LHCN-M2 (cell line): ENCODE measurements at regions not wholly inside any gene's neighbourhood (a gene's known extent, or its start where the extent isn't known, plus 50 kb on each side); places are given as distances from the start of the nearest gene placed in this dataset.
"Not testable (repeated sequence)": the region's sequence is repeated elsewhere in the genome, so short reads cannot be mapped to it uniquely, and the experiment has no call there.

Experiments used
- DNase-seq: peaks from one replicate; pipeline ENCODE4 v3.0.0-alpha.2; 2012; ENCODE audit warnings: low read depth

DNA sequence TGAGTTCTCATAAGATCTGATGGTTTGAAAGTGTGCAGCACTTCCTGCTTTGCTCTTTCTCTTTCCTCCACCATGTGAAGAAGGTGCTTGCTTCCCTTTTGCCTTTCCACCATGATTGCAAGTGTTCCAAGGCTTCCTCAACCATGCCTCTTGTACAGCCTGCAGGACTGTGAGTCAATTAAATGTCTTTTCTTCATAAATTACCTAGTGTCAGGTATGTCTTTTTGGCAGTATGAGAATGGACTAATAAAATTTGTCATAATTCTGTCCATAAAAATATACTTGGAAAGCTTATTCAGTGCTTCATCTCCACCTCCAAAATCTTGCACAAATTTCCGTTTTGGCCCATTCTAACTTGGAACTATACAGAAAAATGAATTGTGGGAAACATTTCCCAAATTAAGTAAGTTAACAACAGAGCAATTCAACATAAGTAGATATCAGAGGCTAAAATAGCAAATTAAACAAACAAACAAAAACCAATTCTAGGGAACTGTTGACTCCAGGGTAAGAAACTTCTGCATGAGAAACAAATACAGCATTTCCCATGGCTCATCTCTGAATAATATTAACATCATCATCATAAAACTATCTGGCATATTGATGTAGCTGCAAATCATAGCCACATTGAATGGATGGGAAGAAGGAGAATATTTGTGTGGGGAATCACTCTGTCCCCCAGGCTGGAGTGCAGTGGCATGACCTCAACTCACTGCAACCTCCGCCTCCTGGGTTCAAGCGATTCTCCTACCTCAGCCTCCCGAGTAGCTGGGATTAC, 459.5 kb upstream of the FAR2 start:
- no peak for DNase-seq

DNA sequence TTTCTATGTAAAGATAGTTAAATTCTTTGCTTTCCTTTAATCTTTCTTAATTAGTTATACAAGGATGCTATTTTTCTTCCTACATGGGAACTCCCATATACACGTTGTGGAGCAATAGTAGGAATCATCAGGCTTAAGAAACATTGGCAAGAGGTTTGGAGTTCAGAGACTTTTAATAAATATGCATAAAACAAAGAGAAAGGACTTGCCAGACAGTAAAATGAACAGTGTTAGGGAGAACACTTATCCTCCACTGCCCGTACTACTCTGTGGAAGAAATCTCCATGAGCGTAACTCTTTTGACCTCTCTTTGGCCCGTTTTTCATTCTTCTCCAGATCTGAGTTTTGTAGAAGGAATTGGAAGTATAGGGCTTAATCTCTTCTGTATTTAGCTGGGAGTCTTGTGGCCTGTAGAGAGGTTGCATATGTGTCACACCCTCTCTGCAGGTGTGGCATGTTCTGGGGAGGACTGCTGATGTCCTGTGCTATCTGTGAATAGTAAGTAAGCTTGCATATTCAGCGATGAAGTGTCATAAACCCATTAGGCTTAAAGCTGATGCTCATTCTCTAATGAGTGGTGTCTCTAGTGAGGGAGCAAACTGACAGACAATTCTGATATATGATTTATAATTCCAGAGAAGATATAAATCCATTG, 455.4 kb upstream of the FAR2 start:
- DNase-seq = no peak

DNA sequence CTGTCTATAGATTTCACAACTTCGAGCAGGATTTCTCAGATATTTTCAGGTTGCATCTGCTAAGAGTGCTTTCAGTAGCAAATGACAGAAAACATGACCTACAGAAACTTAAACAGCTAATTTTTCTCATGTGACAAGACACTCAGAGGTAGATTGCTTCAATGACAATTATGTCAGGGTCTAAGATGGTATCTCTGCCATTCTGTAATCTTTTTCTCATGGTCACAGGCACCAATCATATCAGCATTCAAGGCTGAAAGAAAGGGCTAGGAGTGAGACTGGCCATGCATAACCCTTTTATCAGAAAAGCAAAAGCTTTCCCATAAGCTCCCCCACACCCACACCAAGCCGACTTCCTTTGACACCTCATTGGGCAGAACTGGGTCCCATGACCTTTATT, 450.5 kb upstream of the FAR2 start:
- DNase-seq = no peak

DNA sequence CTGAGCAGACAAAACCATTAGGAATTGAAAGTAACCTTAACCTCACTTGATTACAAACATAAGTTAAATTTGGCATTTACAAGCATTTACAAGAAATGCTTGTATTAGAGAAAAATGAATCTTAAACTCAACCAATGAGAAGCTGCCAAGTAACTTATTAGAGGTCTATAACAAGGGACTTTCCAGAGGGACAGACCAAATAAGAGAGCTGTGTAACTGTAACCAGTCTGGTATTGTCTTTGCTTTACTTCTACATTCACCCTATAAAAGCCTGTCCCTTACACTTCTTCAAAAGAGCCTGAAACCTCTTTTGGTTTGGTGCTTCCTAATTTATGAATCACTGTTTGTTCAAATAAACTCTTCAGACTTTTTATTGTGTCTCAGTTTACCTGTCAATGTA, 450.0 kb upstream of the FAR2 start:
- DNase-seq = no peak

DNA sequence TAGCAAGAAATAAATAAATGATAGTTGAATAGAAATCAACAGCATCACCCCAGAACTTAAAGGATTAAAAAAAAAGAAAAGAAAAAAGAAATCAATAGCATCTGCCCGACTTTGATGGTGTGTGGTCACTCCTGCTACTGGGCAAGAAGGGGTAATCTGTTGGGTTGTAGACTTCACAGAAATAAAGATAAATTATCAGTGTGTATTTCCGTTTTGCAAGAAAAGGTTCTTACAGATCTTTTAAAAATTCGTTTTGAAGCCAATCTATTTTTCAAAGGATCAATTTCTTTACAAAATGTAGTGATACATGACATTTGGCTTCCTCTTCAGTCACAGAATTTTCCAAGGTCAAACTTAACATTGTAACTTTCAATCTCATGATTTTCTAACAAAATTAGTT, 448.9 kb upstream of the FAR2 start:
- DNase-seq = no peak

DNA sequence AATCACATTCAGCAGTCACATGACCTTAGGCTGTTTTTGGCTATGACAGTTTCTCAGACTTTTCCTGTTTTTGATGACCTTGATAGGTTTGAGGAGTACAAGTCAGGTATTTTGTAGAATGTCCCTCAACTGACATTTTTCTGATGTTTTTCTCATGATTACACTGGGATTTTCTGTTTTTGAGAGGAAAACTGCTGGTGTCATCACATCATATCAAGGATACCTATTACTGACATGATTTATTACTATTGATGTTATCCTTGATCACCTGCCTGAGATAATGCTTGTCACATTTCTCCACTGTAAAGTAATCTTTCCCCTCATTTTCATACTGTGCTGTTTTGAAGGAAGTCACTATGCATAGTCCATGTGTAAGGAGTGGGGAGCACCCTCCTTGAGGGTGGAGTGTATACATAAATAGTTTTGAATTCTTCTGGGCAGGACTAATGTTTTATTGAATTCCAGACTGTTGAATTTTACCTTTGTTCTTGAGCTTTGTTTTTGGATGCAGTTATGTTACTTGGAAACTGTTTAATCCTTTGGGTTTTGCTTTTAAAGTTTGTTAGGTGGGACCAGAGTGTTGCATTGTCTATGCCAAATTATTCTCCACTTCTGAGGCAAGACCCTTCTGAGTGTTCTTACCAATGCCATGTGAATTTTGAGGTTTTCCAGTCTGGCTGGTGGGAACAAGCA, 444.5 kb upstream of the FAR2 start:
- DNase-seq = no peak

DNA sequence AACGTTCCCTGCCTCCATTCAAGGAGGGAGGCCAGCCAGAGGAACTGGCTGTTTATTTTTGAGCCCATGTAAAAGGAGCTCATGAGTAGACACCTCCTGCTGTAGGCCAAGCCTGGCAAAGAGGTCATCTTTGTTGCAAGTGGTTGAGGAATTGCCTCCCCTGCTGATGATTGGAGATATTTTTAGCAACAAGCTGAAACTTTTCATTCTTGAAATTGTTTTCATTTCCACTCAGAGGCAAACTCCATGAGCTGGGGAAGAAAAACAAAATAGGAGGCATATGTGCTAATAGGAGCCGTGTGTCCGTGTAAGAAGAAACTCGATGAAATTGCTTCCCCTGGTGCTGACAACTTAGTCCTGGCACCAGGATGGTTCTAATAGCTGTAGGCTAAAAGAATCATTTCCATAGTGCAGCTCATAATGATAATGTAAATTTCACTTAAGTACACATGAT, 440.1 kb upstream of the FAR2 start:
- peak; percentile 4 for DNase-seq

DNA sequence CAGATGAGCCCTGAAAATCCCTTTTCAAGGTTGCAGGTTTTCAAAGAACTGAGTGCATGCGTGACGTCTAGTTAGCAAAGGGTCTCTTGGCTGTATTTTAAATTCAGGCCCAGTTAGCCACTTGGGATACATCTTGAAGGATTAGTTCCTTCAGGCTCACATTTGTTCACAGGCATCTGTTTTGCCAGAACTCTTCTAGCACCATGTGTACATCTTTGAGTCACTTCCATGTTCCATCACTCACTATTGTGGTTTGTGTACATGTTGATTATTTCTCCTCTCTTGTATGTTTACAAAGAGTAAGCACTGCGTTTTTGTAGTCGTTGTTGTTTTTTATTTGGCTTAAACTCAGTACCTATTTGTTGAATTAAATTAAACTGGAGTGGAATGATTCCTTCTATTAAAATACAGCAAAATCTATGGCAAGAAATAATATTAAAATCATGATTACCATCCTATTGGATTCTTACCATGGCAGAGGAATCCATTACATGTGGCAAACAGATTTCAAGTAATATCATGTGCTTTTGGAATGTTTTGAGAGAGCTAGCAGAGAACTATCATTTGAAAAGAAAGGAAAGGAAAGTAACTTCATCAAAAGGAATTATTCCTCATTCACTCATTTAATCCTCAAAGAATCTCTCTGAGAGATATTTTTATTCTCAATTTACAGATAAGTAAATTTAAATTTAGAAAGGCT, 438.9 kb upstream of the FAR2 start:
- no peak for DNase-seq

DNA sequence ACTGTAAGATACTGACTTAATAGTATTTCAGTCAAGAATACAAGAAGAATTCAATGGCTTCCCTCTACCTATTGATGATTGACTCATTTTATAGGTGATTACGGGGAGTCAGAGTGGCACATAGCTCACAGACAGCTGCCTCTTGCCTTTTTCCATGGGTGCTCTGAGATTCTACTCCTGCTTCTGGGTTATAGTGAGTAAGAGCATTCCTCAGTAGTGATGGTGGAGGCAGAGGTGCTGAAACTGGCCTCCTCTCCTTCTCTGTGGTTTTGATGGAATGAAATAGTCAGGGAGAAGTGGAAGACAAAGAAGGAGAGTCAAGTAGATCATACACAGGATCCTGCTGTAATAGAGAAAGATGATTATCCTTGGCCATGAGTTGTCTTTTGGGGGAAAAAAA, 438.2 kb upstream of the FAR2 start:
- peak; percentile 29 for DNase-seq

DNA sequence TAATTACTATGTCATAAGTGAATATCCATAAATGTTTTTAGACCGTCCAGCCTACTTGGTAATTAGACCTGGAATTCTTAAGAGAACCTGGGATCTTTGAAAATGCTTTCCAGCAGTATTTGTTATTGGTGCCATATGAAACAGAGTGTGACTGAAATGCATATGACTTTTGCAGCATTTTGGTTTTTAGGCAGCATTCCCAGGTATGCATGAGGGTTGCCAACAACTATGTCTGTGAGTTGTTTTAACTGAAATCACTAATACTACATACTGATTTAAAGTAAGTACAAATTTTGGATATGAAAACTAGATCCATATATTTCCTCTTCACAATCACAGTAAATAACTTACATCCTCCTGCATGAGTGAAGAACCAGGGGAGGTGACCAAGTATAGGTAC, 437.7 kb upstream of the FAR2 start:
- DNase-seq = no peak

DNA sequence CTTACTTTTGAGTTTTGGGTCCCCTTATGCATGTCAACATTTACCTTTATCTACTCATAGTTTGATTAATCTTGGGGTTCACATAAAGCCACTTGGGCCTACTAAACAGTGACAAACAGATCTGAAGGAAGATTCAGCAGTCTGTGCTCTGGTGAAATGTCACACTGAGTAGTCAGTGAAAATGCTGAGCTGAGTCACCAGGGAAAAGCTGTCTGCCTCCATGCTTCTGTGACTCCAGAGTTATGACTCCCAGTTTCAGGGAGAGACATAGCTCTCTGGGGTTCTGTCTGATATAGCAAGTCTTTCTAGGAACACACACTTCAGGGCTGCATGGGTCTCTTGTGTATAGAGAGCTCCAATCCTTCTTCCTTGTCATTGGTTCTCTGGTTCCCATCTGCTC, 406.3 kb upstream of the FAR2 start:
- DNase-seq = no peak

DNA sequence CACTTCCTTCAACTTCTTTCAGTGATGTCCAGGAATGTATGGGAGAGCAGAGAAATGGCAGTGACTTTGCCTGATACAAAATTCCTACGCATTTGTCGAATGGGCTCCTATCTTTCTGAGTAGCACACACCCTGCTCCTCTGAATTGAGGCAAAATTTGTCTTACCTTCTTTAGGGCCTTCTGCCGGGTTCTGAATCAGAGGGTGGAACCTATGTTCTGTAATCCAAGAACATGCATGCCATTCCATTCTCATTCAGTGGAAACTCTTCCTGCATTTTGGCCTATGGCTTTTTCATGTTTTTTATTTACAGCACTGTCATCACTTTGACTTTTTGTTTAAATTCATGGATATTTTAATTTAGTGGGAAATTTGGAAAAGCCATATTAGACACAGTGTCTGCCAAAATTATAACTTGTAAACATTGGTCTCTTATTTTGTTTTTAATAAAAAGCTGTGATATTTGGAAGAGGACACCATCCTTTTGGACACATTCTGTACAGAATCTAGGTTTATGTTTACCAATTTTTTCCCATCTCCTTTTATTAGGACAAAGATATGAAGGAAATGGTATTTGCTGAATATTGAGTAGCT, 402.2 kb upstream of the FAR2 start:
- no peak for DNase-seq

DNA sequence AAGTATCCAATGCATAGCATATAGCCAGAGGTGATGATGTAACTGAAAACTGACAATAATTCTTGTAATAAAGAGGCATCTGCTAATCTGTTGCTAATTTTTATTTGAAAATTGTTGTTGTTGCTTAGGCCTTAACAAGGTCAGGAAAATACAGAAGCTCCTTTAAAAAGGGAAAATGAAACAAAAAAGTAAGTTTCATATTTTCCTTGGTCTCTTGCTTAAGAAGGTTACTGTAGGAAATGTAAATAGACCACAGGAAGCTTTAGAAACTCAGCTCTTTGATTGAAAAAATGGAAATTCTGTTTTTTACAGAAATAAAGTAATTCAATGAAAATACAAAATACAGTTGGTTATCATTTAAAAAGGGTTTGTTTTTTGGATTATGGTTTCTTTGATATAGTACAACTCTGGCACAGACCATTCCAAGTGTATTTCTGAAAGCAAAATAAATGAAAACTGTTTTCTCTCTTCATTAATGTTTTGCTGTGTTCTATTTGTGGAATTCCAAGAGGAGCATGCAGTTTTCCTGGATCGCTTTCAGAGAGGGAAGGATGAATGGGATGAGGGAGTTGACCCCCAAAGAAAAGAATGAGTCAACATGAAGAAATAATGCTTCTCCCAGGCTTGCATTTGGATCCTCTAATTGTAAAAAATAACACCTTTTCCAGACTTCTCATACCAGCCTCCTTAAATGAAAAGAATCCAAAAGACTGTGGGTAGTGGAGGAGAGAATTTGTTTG, 398.0 kb upstream of the FAR2 start:
- DNase-seq = no peak

DNA sequence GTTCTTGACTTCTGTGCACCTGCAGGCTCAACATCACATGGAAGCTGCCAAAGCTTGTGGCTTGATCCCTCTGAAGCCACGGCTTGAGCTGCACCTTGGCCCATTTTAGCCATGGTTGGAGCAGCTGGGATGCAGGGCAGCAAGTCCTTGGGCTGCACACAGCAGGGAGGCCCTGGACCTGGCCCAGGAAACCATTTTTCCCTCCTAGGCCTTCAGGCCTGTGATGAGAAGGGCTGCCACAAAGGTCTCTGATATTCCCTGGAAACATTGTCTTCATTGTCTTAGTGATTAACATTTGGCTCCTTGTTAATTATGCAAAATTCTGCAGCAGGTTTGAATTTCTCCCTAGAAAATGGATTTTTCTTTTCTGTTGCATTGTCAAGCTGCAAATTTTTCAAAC, 394.1 kb upstream of the FAR2 start:
- DNase-seq = no peak

DNA sequence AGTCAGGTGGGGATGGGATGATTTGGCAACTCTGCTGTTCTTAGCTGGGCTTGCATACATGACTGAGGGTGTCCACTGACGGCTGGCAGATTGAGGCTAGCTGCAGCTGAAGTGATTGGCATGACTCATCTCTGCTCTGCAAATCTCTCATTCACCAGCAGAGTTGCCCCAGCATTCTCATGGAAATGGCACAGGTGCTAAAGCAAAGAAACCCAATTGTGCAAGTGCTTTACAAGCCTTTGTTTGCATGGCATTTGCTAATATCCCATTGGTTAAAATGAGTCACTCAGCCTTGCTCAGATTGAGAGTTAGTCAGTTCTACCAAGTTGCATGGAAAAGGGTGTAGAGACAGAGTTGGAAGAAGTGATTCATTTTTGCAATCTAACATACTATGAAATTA, 389.7 kb upstream of the FAR2 start:
- DNase-seq = peak; percentile 35

DNA sequence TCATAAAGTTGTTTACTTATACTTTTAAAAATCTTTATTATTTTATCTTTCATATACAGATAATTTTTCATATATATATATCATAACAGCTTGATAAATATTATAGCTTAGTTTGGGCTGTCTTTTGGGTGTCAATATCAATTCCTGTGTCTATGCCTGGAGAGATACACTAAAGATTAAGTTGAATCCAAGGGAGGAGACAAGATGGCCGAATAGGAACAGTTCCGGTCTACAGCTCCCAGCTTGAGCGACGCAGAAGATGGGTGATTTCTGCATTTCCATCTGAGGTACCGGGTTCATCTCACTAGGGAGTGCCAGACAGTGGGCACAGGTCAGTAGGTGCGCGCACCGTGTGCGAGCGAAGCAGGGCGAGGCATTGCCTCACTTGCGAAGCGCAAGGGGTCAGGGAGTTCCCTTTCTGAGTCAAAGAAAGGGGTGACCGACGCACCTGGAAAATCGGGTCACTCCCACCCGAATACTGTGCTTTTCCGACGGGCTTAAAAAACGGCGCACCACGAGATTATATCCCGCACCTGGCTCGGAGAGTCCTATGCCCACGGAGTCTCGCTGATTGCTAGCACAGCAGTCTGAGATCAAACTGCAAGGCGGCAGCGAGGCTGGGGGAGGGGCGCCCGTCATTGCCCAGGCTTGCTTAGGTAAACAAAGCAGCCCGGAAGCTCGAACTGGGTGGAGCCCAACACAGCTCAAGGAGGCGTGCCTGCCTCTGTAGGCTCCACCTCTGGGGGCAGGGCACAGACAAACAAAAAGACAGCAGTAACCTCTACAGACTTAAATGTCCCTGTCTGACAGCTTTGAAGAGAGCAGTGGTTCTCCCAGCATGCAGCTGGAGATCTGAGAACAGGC, 388.8 kb upstream of the FAR2 start:
- not testable (repeated sequence) for DNase-seq

DNA sequence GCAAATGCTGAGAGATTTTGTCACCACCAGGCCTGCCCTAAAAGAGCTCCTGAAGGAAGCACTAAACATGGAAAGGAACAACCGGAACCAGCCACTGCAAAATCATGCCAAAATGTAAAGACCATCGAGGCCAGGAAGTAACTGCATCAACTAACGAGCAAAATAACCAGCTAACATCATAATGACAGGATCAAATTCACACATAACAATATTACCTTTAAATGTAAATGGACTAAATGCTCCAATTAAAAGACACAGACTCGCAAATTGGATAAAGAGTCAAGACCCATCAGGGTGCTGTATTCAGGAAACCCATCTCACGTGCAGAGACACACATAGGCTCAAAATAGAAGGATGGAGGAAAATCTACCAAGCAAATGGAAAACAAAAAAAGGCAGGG, 387.2 kb upstream of the FAR2 start:
- not testable (repeated sequence) for DNase-seq

DNA sequence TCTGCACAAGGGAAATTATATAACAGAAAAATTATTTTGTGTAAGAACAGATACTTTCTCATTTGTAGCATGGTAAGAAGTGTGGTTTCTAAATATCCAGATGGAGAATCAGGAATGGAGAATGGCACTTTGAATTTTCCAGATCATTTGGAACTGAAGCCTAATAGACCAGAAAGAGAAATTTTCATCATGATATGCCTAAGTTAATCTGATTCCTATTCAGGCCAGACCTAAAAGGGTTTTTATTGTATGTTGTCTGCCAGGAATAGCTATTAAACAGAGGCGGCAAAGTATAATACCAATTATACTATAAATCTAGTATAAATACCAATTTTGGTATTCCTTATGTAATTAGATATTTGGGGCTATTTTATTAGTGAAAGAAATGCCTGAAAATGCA, 382.7 kb upstream of the FAR2 start:
- no peak for DNase-seq

DNA sequence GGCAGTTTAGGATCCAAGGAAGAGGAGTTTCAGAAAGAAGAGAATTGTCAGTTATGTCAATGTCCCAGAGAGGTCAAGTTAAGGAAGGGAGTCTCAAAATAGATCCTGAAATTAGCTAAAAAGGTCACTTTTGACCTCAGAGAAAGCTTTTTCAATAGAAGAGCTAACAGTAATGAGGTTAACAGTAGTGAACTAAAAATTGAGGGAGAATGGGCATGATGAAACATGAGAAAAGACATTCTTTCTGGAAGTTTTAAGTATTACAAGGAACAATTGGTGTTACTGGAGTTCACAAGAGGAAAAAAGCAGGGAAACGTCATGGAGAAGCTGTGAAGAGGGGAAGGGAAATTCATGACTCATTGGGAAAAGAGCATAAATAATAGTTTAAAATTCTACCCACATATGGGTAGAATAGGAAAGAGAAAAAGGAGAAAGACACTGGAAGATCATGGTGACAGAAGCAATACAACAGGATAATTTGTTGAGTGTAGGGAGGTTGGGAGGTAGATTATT, 381.2 kb upstream of the FAR2 start:
- no peak for DNase-seq

DNA sequence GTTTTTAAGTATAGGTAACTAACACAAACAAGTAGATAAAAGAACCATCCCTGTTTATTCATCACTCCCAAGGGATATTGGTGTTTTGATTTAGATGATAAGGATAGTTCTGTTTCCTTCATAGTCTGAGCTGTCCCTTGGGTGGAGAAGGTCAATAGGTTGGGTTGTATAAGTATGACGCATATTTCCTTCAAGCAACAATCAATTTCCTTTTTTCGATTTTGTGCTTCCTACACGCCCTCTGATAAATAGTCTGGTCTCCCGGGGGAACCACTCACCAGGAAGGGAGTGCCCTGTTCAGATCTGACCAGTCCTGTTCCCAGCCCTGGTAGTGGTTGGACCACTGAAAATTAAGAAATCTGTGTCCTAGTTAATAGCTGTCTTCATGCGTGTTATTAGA, 378.8 kb upstream of the FAR2 start:
- DNase-seq = no peak
